Body of pancreas (tissue), 4 donors: ENCODE measurements at regions not wholly inside any gene's neighbourhood (a gene's known extent, or its start where the extent isn't known, plus 50 kb on each side); places are given as distances from the start of the nearest gene placed in this dataset.

ENCODE experiments used
- CTCF ChIP-seq, 7 experiments: fragments of 450-650 bp in 4 of 7; fragments of 200-600 bp in 3 of 7; sonication (generic) in 3 of 7; IDR thresholded peaks; one replicate each; pipeline ENCODE4 v1.5.1; 2016 to 2019; ENCODE audit warnings: antibody characterized with exemption in 7 of 7
- POLR2A ChIP-seq, 3 donors: fragments of 450-650 bp; IDR thresholded peaks; one replicate each; pipeline ENCODE4 v1.6.1; 2016; ENCODE audit warnings: antibody characterized with exemption in 3 of 3, mild to moderate bottlenecking in 2 of 3

DNA sequence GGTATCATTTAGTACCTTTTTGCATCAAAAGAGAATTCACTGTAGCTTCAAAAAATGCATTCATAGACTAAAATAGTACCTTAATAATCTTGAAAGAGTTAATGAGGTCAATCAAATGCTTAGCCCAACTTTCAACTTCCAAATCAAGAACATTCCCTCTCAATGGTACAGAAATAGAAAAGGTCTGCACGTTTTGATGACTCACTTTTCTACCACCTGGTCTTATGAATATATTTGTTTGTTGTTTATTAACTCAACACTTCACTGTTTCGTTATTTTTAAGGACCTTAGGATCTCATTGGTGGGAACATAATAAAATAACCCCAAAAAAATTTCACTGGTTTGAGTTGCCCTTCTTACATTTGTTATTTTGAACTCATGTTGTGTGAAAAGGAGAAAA lies 229.5 kb downstream of the MEF2C start:
- TF ChIP-seq CTCF (IDR thresholded peaks at IDR 0.05), result no peak
- no peak for TF ChIP-seq POLR2A (IDR thresholded peaks at IDR 0.05)
